Stimulated activated CD4-positive, alpha-beta T cell treated with anti-CD3 and anti-CD28 coated beads, Interleukin-1b, Interleukin-23, amount 100 ng/mL, for 48 hours (primary cell): ENCODE measurements at regions not wholly inside any gene's neighbourhood (a gene's known extent, or its start where the extent isn't known, plus 50 kb on each side); places are given as distances from the start of the nearest gene placed in this dataset.

Experiments
- DNase-seq: peaks from one replicate; pipeline ENCODE4 v3.0.0-alpha.2; 2020

DNA sequence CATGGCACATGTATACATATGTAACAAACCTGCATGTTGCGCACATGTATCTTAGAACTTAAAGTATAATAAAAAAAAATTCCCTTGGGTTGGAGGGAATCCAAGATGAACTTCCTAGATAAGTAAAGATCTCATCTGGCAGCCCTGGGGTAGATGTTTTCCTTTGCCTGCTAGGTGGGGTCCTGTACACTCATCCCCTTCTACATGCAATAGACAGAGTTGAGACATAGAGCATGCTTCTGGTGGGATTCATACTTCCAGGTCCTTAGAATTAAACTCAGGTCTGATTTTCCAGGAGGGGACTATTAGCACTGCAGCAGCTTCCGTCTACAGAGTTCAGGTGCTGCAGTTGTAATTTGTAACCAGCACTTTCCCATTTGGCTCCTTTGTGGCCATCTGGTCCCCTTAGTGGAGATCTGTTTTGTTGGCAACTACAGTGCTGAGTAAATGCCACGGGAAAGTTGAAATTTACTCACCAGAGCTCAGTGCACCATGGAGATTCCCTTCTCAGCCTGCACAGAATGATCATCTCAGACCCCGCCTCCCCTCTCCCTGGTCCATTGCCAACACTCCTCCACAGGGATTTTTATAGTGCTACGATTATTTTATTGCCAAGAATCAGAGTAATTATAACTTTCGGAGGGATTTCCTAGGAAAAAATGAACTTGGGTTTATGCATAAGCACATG lies 220.1 kb upstream of the E2F8 start:
- no peak for DNase-seq

DNA sequence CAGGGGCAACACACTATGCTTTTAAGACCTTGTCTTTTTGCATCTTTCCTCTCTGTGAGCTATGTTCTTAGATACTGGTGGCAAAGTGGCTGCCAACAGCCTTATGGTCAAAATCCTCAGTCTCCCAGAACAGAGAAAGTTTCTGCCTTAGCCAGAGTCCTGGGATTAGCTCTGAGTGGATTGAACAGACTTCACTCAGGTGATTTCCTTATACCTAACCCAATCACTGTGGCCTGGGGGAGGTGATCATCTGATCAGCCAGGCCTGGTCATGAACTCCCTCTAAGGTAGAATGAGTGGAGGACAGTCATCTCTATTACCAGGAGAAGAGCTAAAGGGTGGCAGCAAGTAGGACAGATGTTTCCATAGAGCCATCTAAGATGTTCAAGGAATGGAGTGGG lies 218.5 kb upstream of the E2F8 start:
- DNase-seq: no peak

DNA sequence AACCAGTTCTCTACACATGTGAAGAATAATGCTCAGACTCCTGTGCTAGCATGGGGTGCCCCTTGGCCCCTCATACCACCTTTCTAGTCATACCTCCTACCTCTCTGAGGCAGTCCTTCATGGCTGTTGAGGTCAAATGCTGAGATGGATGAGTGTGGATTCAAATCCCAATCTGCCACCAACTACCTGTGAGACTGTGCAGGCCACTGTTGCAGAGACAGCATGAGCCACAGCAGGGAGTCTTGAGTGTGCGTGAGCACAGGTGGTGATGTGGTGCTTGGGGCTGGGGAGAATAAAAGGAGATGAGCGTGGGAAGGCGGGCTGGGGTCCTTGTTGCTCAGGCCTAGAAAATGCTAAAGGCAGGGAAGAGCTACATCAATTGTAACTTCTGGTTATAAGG lies 218.0 kb upstream of the E2F8 start:
- no peak for DNase-seq

DNA sequence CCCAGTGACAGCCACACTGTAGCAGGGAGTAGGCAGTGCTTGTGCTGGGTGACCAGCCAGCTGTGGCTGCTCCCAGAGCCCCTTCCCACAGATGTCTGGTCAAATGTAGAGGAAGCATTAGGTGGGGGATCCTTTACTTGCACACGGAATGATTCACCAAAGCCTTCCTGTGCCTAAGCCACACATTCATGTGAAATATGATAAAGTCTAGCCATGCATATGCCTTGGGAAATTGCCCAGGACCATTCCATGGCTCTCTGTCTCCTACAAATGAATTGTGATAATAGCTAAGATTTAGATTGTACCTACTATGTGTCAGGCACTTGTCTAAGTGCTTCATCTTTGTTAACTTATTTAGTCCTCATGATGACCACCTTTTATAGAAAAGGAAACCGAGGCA lies 217.5 kb upstream of the E2F8 start:
- DNase-seq: no peak

DNA sequence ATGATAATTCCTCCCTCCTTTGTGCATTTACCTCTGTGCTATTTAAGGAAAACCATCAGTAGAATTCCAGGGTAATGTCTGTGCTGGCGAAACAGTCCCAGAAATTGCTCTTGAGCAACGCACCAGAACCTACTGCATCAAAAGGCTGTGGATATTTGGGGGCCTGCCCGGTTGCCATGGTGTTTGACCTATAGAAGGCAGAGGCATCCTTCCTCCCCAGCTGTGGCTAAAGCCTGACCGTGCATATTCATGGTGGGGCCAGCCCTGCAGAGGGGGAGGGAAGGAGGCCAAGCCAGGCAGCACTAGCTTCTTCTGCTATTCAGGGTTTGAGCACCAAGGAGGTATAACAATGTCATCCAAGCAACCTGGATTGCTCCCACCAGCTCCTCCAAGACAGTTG lies 215.0 kb upstream of the E2F8 start:
- DNase-seq: no peak

DNA sequence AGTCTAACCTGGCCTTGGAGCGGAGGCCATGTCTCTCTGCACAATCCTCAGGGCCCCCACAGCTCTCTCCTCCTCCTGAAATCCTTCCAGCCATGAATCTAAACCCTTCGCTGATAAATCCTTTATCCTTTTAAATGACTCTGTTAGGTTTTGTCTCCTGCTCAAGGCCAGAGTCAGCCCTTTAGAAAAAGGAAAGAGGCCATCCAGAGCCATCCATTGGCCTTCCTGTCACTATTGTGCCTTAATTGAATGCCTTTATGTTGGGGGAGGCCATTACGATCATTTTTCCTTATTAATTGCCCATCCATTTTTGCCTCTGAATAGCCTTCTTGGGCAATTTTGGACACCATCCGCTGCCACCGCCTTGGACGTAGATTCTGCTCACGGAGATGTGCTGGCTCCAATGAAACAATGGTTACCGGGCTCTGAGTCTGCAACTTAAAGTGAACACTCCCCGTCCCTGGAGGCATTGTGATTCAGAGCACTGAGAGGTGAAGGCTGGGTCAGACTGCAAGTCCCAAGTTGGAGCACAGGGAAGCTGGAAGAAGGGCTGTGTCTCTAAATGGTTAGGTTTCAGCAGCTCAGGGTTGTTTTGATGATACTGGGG lies 213.0 kb upstream of the E2F8 start:
- DNase-seq: no peak

DNA sequence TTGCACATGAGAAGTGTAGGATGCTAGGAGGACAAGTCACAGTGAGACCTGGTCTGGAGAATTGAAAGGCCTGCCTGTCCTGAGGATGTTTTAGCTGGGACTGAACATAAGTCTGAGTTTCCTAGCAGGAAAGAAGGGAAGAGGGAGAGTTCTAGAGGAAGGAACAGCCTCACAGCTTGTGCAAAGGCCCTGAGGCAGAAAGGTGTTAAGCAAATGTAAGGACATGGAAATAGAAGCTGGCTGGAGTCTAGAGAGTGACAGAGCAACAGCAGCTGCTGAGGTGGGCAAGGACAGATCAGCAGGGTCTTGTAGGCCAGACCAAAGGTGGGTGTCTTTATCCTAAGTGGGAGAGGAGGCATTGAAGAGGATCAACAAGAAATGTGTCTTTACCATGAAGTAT lies 210.9 kb upstream of the E2F8 start:
- no peak for DNase-seq

DNA sequence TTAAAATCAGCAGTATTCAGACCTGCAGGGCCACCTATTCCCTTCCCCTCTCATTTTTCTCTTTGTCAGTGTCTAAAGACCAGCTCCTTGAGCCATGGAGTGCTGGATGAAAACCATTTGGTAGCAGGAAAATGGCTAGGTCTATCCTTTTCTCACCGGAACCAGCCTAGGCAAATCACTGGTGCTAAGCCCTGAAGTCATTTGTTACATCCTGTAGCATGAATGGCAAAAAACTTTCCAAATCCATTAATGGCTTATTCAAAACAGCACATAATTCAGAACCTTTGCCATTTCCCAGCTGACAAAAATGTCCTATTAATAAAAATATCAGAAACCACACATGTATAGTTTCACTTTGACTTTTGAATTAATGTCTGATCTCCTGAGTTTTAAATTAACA lies 209.5 kb upstream of the E2F8 start:
- no peak for DNase-seq

DNA sequence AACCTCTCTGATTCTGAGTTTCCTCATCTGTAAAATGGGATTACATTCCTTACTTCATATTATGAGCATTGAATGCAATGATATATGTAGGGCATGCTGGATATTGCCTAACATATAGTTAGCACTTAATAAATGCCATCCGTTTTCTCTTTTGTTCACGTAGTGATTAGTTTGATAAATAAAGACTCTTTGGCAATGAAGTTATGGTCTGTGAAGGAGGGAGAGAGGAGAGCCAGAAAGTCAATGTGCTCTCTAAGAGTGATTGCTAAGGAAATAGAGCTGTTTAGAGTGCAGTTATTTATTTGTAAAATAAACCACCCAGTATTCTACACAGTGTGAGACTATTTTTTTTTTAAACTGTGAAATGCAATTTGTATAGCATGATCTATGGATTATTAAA lies 207.9 kb upstream of the E2F8 start:
- no peak for DNase-seq

DNA sequence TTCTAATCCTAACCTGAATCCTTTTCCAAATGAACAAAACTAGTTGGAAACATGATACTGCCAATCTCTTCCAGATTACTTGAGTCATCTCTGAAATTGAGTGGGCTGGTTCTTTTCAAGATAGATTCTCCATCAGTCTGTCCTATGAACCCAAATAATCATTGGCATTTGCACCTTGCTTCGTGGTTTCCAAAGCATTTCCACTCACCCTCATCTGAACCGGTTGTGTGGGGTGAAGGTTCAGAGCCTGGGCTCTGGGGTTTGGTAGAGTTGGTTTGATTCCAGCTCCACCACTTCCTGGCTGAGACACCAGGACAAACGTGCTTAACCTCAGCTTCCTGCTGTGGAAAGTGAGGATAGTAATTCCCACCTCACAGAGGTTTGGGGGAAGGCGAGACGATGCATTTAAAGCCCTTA lies 206.4 kb upstream of the E2F8 start:
- no peak for DNase-seq

DNA sequence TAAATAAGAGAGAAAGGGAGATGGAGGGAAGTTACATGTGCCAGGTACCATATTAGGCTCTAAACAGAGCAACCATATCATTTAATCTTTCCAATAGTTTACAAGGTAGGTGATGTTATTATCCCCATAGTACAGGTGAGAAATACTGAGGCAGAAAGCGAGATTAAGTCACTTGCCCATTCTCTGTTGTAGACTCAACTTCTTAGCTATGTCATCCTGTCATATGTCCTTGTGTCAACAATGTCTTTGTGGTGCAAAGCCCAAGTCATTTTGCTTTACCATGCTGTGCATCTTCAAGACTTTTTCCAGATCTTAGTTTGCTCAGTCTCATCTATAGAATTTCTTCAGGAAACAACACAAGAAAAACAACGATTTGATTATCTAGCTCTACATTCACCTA lies 205.0 kb upstream of the E2F8 start:
- DNase-seq: no peak

DNA sequence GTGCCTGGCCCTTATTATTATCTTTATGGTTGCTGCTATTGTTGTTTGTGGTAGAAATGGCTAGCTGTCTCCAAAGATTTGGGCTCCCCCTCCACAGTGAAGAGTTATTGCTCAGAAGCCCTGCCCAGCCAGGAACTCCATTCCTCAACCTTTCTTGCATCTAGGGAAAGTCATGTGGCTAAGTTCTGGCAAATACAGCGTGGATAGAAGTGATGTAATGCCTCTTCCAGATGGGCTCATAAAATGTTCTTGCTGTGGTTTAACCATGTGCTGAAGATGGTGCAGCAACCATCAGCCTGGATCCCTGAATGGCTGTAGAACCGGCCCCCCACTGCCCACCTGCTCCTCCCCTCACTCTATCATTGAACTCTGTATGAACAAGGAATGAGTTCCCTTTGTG lies 203.5 kb upstream of the E2F8 start:
- DNase-seq: no peak

DNA sequence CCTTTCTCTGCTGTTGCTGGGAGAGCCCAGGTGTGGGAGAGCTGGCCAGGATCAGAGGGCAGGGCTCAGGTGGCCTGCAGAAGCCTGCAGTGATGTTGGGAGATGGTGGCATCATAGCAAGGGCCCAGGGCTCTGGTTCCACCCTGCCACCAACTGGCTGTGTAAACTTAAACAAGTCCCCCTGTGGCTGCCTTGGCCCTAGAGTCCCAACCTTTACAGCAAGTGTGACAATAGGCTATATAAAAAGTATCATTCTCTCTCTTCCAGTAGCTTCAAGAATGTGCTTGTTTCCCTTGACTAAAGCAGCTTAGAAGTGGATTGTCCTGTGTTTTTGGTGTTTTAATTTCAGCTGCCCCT lies 201.8 kb upstream of the E2F8 start:
- DNase-seq: no peak

DNA sequence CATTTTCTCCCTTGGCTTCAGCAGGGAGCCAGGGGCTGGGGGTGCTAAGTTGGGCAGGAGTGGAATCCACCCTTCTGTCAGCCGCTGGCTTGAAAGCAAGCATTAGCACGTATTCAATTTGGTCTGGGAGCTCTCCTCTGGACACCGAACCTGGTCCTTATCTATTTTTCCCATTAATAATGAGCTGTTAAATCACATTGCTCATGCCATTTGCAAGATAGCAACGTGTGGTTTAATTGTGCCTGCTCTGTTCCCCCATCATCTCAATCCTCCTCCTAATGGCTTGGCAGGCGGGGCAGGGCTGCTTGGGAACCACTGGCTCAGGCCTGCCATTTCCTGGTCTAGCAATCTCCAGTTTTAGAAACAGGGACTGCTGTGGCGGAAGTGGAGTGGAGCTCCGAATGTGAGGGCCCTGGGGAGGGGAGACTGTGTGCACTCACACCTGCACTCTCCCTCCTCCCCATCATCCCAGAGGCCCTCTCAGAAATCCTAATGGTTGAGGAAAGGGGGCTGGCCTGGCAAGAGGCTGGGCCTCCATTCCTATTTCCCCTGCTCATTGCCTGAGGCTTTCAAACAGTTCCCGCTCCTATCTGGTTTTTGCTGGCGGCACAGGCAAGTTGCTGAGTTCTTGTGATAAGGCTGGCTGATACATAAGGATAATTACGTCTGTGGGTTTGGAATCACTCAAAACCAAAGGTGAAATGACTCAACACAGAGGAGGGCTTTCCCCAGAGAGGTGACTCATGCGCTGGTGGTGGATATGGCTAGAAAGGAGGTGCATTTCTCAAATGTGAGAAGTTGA lies 201.2 kb upstream of the E2F8 start:
- DNase-seq: peak; percentile 82

DNA sequence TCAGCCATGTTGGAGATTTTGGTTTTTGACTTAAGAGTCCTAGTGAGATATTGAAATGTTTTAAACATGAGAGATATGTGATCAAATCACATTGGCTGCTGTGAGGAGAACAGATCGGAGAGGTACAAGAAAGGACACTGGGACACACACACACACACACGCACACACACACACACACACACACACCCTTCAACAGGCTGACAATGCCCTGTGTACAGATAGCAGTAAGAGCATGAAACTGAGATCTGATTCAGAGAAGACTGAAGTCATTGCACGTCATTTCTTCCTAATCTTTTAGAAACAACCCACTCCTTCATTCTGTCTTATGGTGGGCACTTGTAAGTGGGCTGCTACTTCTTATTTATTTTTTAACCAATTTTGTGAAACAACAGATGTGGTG lies 200.5 kb upstream of the E2F8 start:
- peak; percentile 6 for DNase-seq

DNA sequence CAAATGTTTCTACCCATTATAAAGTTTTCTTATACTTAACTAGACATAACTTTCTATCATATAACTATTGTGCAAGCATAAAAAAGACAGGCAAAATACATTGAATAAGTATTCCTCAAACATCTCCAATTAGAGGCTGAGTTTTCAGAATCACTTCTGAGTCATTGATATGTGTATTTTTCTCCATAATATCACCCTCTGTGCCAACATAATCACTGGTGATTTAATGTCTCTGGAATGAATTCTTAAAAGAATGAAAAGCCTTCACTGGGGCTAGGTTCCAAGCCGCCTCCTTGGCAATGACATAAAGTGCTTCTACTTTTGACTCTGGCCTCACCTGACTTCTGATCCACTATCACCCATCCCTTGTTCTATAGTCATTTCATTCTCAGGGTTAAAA lies 197.0 kb upstream of the E2F8 start:
- no peak for DNase-seq

DNA sequence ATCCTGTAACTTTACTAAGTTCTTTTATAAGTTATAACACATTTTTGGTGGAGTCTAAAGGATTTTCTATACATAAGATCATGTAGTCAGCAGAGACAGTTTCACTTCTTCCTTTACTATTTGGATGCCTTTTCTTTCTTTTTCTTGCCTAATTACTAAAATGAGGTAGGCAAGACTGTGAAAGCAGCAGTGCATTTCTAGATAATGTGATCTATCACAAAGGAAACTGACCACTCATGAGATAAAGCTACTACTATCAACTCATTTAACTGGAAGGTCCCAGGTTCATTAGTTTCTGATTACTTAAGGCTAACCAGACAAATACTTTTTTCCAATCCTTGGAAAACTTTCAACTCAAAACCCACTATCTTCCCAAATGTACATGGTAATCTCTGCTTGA lies 196.2 kb upstream of the E2F8 start:
- DNase-seq: no peak

DNA sequence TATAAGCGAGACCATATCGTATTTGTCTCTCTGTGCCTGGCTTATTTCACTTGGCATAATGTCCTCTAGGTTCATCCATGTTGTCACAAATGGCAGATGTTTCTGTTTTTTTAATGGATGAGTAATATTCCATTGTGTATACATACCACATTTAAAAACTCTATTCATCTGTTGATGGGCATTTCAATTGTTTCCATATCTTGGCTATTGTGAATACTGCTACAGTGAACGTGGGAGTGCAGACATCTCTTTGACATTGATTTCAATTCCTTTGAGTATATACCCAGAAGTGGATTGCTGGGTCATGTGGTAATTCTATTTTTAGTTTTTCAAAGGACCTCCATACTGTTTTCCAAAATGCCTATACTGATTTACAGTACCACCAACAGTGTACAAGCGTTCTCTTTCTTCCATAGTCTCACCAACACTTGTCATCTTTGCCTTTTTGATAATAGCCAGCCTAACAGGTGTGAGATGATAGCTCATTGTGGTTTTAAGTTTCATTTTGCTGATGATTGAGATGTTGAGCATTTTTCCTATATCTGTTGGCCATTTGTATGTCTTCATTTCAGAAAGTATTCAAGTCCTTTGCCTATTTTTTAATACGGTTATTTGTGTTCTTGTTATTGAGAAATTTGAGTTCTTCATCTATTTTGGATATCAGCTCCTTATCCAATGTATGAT lies 194.7 kb upstream of the E2F8 start:
- DNase-seq: no peak

DNA sequence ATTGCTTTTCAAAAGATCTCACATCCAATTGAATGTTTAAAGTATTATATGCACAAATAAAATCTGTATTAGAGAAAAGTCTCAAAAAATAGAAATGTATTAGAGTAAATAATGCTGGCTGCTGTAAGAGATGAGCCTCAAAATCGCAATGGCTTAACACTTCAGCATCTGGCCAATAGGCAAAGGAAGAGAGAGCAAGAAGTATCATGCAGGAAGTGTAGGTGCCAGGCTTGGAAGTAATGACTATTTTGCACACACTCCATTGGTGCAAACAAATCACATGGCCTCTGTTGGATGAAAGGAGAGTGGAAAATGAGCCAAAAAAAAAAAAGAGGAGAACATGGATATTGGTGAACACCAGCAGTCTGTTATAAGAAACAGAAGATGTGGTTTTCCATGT lies 193.0 kb upstream of the E2F8 start:
- DNase-seq: no peak

DNA sequence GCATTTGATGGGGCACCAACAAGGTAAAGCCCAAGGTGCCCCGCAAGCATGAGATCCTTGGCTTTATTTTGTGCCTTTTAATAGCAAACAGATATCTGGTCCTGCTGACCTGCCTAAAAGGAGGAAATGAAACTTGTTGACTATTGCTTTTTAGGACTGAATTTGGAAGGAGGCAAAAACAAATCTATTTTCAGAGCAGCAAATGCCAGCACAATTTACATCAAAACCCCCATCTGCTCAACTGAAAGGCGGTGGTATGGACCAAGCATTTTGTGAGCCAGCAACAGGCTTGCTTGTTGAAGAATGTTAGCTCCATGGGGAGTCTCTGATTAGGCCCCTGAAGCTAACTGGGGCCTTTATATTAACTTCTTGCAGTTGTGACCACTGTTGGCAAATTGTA lies 192.6 kb upstream of the E2F8 start:
- no peak for DNase-seq

DNA sequence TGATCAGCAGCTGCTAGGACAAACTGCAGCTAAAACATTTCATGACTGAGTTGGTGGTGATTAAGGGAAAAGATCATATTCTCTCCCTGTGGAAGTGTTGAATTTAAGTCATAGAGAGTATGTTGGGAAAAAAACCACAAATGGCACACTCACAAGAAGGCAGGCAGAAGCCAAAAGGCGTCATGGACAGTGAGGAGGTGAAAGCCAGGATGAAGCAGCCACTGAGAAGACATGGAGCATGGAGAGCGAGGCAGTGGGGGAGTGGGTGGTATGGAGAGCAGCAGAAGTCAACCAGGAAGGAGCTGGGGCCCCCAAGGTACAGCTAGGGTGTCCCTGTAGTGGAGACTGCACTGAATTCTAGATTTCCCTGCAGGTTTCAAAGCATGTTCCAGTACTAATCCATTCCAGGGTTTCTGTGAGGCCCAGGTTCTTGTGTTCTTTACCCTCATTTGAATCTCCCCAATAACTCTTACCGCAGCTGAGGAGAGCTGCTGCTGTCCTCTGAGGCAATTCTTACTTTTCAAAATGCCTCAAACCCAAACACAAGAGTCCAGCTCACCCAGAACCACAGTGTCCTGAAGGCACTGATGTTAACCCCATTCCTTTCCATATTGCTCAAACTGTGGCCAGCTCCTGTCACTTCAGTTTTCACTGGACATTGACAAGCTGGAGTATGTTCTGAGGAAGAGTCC lies 191.8 kb upstream of the E2F8 start:
- DNase-seq: no peak

DNA sequence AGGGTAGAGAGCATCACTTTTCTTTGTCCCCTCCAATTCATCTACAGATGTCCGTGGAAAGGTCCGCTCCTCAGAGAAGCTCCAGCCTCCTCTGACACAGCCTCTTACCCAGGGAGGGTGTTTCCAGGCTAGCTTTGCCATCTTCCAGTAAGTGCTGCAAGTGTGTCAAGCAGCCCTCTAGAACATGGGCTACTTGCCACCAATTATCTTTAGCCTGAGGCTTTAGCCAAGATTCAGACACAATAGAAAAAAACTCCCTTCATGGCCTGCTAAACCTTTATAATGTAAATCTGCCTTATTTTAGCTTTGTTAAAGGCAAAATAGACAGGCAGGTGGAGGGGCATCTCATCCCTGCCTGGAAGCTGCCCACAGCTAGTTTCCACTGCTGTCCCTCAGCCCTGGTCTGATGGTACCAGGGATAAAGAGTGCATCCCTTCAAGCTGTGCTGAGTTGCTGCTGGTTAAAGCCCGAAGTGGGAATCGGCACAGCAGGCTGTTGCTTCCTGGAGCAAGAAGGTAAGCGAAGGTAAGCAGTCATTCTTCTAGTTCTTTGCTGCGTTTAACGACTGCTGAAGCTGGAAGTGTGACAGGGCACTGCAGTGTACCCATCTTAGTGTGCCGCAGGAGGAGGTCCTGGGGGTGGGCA lies 190.1 kb upstream of the E2F8 start:
- DNase-seq: no peak

DNA sequence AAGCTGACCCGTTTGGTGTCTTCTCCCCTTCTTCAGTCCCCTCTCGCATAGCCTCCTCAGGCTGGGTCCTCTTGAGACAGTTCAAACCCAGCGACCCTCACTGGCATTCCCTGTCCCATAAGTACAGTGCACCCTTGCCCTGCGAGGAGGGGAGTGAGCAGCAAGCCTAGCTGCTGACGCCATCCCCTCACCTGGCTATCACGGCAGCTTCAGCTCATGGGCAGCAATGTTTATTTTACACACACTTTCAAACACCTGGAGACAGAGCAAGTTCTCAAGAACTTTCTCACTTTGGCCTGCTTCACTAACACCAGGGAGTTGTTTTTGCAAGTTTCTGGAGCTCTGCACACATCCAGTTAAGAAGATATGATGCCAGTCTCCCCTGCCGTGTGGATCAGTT lies 189.6 kb upstream of the E2F8 start:
- no peak for DNase-seq
